GM23338 (cell line): ENCODE measurements at regions not wholly inside any gene's neighbourhood (a gene's known extent, or its start where the extent isn't known, plus 50 kb on each side); places are given as distances from the start of the nearest gene placed in this dataset.

Experiments used
- ATAC-seq: fragments of 200-7000 bp; cut with Tn5 transposase; 3 replicates; pipeline ENCODE4 v1.9.1; 2020
- DNase-seq: peaks from one replicate; pipeline ENCODE4 v3.0.0-alpha.2; 2015; ENCODE audit warnings: low spot score
- H2AFZ ChIP-seq: fragments of 200-600 bp; sonication (generic); 2 replicates; pipeline ENCODE4 v1.8.0; 2016; ENCODE audit warnings: antibody characterized with exemption, mild to moderate bottlenecking, moderate library complexity
- H3F3A ChIP-seq: fragments of 200-600 bp; sonication (generic); replicated peaks from 2 replicates; pipeline ENCODE4 v1.8.0; 2017; ENCODE audit warnings: antibody characterized with exemption, mixed run types, low read depth
- H3K27ac ChIP-seq: fragments of 200-600 bp; sonication (generic); 2 replicates; pipeline ENCODE4 v1.6.1; 2016; ENCODE audit warnings: low read depth
- H3K27me3 ChIP-seq: fragments of 200-600 bp; sonication (generic); 2 replicates; pipeline ENCODE4 v1.8.0; 2016; ENCODE audit warnings: mild to moderate bottlenecking, mixed run types, moderate library complexity; ENCODE audit not compliant: insufficient read depth
- H3K36me3 ChIP-seq: fragments of 200-600 bp; sonication (generic); 2 replicates; pipeline ENCODE4 v1.8.0; 2016; ENCODE audit warnings: mild to moderate bottlenecking; ENCODE audit not compliant: insufficient read depth
- H3K4me1 ChIP-seq: fragments of 200-600 bp; sonication (generic); 2 replicates; pipeline ENCODE4 v1.8.0; 2016; ENCODE audit warnings: mild to moderate bottlenecking, moderate library complexity; ENCODE audit not compliant: insufficient read depth
- H3K4me2 ChIP-seq: fragments of 200-600 bp; sonication (generic); 2 replicates; pipeline ENCODE4 v1.7.1; 2017; ENCODE audit warnings: mixed run types
- H3K4me3 ChIP-seq: fragments of 200-600 bp; sonication (generic); 2 replicates; pipeline ENCODE4 v1.6.1; 2016; ENCODE audit warnings: mixed run types
- H3K79me2 ChIP-seq: fragments of 200-600 bp; sonication (generic); replicated peaks from 2 replicates; pipeline ENCODE4 v1.8.0; 2017; ENCODE audit warnings: mild to moderate bottlenecking; ENCODE audit not compliant: insufficient read depth
- H3K9me2 ChIP-seq: fragments of 200-600 bp; sonication (generic); 2 replicates; pipeline ENCODE4 v1.8.0; 2017; ENCODE audit not compliant: insufficient read depth
- H4K20me1 ChIP-seq: fragments of 200-600 bp; sonication (generic); replicated peaks from 2 replicates; pipeline ENCODE4 v1.8.0; 2017; ENCODE audit warnings: mild to moderate bottlenecking; ENCODE audit not compliant: insufficient read depth
- H3K27ac Mint-ChIP-seq: 2 replicates; pipeline ENCODE4 v1.8.0; 2020; ENCODE audit warnings: inconsistent platforms, mild to moderate bottlenecking, moderate library complexity, mixed read lengths
- H3K27me3 Mint-ChIP-seq: 3 replicates; pipeline ENCODE4 v1.8.0; 2022; ENCODE audit warnings: low read depth, mild to moderate bottlenecking, moderate library complexity, mixed read lengths, inconsistent platforms; ENCODE audit not compliant: insufficient read depth, poor library complexity
- H3K36me3 Mint-ChIP-seq: 3 replicates; pipeline ENCODE4 v1.8.0; 2021; ENCODE audit warnings: low read depth, mild to moderate bottlenecking, inconsistent platforms, moderate library complexity, mixed read lengths
- H3K4me1 Mint-ChIP-seq: 3 replicates; pipeline ENCODE4 v1.8.0; 2020; ENCODE audit warnings: mild to moderate bottlenecking, inconsistent platforms, mixed read lengths
- H3K4me3 Mint-ChIP-seq: 3 replicates; pipeline ENCODE4 v1.8.0; 2021; ENCODE audit warnings: moderate library complexity, mild to moderate bottlenecking, inconsistent platforms, mixed read lengths
- H3K9me3 Mint-ChIP-seq: 3 replicates; pipeline ENCODE4 v1.8.0; 2020; ENCODE audit warnings: moderate library complexity, mild to moderate bottlenecking, inconsistent platforms, mixed read lengths
- CREB1 ChIP-seq: fragments of 250-450 bp; sonication (Bioruptor Pico); IDR thresholded peaks from 2 replicates; pipeline ENCODE4 v1.5.0; 2020; ENCODE audit warnings: low read depth, mild to moderate bottlenecking, moderate library complexity
- JUNB ChIP-seq: IDR thresholded peaks from one replicate; pipeline ENCODE4 v1.6.1; 2016; ENCODE audit warnings: antibody characterized with exemption; ENCODE audit not compliant: unreplicated experiment
- ZNF114 ChIP-seq: fragments of 250-450 bp; sonication (Bioruptor Pico); IDR thresholded peaks from 2 replicates; pipeline ENCODE4 v1.5.0; 2020; ENCODE audit warnings: mild to moderate bottlenecking, moderate library complexity
- TF ChIP-seq, protein P1 (sequence below), 2 experiments: fragments of 200-600 bp in 1 of 2; sonication (generic) in 1 of 2; conservative IDR thresholded peaks; 2 replicates each; pipeline versions ENCODE4 v1.5.1 to v1.6.1; 2016 to 2017; ENCODE audit warnings: antibody characterized with exemption in 2 of 2, low read depth in 2 of 2, mild to moderate bottlenecking in 2 of 2, moderate library complexity in 1 of 2
- TF ChIP-seq, protein P2 (sequence below): IDR thresholded peaks from one replicate; pipeline ENCODE4 v1.6.1; 2018; ENCODE audit warnings: antibody characterized with exemption; ENCODE audit not compliant: unreplicated experiment
- TF ChIP-seq, protein P3 (sequence below): fragments of 250-450 bp; sonication (Bioruptor Pico); IDR thresholded peaks from 2 replicates; pipeline ENCODE4 v1.5.0; 2020; ENCODE audit warnings: mild to moderate bottlenecking, moderate library complexity

DNA sequence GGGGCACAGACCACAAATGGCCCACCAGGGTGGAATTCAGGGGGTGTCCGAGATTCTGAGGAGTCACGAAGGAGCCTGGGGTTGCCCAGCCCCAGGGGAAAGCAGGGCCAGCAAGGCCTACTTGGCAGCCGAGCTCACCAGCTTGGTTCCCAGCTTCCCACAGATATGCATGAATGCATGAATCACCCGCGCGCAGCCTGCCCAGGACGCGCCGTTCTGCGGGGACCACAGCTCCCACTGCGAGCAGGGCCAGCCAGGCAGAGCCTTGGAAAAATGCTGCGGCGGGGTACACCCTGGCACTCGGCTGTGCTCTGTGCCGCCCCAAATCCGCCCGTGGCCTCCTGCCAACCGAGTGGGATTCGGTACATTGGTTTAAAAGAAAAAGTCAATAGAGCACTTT is 211.0 kb downstream of the NFATC2 start:
- Mint-ChIP-seq H3K4me3 (no peak overlapping the region), H3K9me3 (no peaks in the 10 kb centered on the region; the same call in 2 of the 3 replicates), H3K27me3 (peaks cover 4% of the 10 kb centered on the region), H3K4me1 (no peaks in the 10 kb centered on the region), H3K27ac (no peak overlapping the region), H3K36me3 (no peaks in the 10 kb centered on the region)
- no peak for ATAC-seq
- H3K79me2 ChIP-seq, result no peaks in the 10 kb centered on the region
- TF ChIP-seq CREB1 (CRISPR knock-in tag) (no peak), JUNB (no peak)
- TF ChIP-seq, protein P1, sequence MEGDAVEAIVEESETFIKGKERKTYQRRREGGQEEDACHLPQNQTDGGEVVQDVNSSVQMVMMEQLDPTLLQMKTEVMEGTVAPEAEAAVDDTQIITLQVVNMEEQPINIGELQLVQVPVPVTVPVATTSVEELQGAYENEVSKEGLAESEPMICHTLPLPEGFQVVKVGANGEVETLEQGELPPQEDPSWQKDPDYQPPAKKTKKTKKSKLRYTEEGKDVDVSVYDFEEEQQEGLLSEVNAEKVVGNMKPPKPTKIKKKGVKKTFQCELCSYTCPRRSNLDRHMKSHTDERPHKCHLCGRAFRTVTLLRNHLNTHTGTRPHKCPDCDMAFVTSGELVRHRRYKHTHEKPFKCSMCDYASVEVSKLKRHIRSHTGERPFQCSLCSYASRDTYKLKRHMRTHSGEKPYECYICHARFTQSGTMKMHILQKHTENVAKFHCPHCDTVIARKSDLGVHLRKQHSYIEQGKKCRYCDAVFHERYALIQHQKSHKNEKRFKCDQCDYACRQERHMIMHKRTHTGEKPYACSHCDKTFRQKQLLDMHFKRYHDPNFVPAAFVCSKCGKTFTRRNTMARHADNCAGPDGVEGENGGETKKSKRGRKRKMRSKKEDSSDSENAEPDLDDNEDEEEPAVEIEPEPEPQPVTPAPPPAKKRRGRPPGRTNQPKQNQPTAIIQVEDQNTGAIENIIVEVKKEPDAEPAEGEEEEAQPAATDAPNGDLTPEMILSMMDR (conservative IDR thresholded peaks at IDR 0.05; ENCODE audit: low read depth in 2 of 2), result no peak
- H3F3A ChIP-seq, result no peaks in the 10 kb centered on the region
- DNase-seq, result no peak
- no peak overlapping the region for H3K27ac ChIP-seq
- no peaks in the 10 kb centered on the region for H3K4me1 ChIP-seq
- no peak overlapping the region for H3K4me3 ChIP-seq
- no peak overlapping the region for H2AFZ ChIP-seq
- H3K27me3 ChIP-seq, result no peaks in the 10 kb centered on the region
- H3K4me2 ChIP-seq, result no peak overlapping the region
- H3K36me3 ChIP-seq, result no peaks in the 10 kb centered on the region
- no peaks in the 10 kb centered on the region for H4K20me1 ChIP-seq
- no peaks in the 10 kb centered on the region for H3K9me2 ChIP-seq

DNA sequence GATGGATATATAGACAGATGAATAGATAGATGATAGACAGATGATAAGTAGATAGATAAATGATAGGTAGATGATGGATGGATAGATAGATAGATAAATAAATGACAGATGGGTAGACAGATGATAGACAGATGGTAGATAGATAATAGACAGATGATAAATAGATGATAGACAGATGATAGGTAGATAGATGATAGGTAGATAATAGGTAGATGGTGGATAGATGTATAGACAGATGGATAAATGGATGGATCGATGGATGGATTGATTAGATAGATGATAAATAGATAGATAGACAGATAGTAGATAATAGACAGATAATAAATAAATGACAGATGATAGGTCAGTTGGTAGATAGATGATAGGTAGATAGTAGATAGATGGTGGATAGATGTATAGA is 212.7 kb downstream of the NFATC2 start:
- Histone ChIP-seq H3K4me2 (no peak overlapping the region), H3K27ac (no peak overlapping the region), H2AFZ (no peak overlapping the region), H3K36me3 (no peaks in the 10 kb centered on the region), H3K4me1 (no peaks in the 10 kb centered on the region), H3K9me2 (no peaks in the 10 kb centered on the region), H3F3A (no peaks in the 10 kb centered on the region), H3K4me3 (no peak overlapping the region), H3K79me2 (no peaks in the 10 kb centered on the region), H4K20me1 (no peaks in the 10 kb centered on the region), H3K27me3 (no peaks in the 10 kb centered on the region)
- Mint-ChIP-seq H3K36me3 (no peaks in the 10 kb centered on the region), H3K4me1 (no peaks in the 10 kb centered on the region), H3K9me3 (peaks cover 2% of the 10 kb centered on the region; the same call in 1 of the 3 replicates), H3K27me3 (peaks cover 4% of the 10 kb centered on the region), H3K4me3 (no peak overlapping the region), H3K27ac (no peak overlapping the region)
- ATAC-seq, result no peak
- no peak for DNase-seq
- TF ChIP-seq, protein P2, sequence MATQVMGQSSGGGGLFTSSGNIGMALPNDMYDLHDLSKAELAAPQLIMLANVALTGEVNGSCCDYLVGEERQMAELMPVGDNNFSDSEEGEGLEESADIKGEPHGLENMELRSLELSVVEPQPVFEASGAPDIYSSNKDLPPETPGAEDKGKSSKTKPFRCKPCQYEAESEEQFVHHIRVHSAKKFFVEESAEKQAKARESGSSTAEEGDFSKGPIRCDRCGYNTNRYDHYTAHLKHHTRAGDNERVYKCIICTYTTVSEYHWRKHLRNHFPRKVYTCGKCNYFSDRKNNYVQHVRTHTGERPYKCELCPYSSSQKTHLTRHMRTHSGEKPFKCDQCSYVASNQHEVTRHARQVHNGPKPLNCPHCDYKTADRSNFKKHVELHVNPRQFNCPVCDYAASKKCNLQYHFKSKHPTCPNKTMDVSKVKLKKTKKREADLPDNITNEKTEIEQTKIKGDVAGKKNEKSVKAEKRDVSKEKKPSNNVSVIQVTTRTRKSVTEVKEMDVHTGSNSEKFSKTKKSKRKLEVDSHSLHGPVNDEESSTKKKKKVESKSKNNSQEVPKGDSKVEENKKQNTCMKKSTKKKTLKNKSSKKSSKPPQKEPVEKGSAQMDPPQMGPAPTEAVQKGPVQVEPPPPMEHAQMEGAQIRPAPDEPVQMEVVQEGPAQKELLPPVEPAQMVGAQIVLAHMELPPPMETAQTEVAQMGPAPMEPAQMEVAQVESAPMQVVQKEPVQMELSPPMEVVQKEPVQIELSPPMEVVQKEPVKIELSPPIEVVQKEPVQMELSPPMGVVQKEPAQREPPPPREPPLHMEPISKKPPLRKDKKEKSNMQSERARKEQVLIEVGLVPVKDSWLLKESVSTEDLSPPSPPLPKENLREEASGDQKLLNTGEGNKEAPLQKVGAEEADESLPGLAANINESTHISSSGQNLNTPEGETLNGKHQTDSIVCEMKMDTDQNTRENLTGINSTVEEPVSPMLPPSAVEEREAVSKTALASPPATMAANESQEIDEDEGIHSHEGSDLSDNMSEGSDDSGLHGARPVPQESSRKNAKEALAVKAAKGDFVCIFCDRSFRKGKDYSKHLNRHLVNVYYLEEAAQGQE, result no peak
- TF ChIP-seq, protein P3, sequence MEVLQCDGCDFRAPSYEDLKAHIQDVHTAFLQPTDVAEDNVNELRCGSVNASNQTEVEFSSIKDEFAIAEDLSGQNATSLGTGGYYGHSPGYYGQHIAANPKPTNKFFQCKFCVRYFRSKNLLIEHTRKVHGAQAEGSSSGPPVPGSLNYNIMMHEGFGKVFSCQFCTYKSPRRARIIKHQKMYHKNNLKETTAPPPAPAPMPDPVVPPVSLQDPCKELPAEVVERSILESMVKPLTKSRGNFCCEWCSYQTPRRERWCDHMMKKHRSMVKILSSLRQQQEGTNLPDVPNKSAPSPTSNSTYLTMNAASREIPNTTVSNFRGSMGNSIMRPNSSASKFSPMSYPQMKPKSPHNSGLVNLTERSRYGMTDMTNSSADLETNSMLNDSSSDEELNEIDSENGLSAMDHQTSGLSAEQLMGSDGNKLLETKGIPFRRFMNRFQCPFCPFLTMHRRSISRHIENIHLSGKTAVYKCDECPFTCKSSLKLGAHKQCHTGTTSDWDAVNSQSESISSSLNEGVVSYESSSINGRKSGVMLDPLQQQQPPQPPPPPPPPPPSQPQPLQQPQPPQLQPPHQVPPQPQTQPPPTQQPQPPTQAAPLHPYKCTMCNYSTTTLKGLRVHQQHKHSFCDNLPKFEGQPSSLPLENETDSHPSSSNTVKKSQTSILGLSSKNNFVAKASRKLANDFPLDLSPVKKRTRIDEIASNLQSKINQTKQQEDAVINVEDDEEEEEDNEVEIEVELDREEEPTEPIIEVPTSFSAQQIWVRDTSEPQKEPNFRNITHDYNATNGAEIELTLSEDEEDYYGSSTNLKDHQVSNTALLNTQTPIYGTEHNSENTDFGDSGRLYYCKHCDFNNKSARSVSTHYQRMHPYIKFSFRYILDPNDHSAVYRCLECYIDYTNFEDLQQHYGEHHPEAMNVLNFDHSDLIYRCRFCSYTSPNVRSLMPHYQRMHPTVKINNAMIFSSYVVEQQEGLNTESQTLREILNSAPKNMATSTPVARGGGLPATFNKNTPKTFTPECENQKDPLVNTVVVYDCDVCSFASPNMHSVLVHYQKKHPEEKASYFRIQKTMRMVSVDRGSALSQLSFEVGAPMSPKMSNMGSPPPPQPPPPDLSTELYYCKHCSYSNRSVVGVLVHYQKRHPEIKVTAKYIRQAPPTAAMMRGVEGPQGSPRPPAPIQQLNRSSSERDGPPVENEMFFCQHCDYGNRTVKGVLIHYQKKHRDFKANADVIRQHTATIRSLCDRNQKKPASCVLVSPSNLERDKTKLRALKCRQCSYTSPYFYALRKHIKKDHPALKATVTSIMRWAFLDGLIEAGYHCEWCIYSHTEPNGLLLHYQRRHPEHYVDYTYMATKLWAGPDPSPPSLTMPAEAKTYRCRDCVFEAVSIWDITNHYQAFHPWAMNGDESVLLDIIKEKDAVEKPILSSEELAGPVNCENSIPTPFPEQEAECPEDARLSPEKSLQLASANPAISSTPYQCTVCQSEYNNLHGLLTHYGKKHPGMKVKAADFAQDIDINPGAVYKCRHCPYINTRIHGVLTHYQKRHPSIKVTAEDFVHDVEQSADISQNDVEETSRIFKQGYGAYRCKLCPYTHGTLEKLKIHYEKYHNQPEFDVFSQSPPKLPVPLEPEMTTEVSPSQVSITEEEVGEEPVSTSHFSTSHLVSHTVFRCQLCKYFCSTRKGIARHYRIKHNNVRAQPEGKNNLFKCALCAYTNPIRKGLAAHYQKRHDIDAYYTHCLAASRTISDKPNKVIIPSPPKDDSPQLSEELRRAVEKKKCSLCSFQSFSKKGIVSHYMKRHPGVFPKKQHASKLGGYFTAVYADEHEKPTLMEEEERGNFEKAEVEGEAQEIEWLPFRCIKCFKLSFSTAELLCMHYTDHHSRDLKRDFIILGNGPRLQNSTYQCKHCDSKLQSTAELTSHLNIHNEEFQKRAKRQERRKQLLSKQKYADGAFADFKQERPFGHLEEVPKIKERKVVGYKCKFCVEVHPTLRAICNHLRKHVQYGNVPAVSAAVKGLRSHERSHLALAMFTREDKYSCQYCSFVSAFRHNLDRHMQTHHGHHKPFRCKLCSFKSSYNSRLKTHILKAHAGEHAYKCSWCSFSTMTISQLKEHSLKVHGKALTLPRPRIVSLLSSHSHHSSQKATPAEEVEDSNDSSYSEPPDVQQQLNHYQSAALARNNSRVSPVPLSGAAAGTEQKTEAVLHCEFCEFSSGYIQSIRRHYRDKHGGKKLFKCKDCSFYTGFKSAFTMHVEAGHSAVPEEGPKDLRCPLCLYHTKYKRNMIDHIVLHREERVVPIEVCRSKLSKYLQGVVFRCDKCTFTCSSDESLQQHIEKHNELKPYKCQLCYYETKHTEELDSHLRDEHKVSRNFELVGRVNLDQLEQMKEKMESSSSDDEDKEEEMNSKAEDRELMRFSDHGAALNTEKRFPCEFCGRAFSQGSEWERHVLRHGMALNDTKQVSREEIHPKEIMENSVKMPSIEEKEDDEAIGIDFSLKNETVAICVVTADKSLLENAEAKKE (CRISPR knock-in tag), result no peak
- TF ChIP-seq ZNF114 (CRISPR knock-in tag) (no peak), CREB1 (CRISPR knock-in tag) (no peak)
- TF ChIP-seq, protein P1 (conservative IDR thresholded peaks at IDR 0.05; ENCODE audit: low read depth in 2 of 2), result no peak
